MCF 10A (cell line): ENCODE measurements at regions not wholly inside any gene's neighbourhood (a gene's known extent, or its start where the extent isn't known, plus 50 kb on each side); places are given as distances from the start of the nearest gene placed in this dataset.

Experiments
- BruUV-seq: library from RNA; stranded (reverse); fragments of 400-500 nt; replicated peaks from 2 replicates; lab custom pipeline; 2021; lab: Mats Ljungman, UMichigan
- CTCF ChIA-PET: fragments of 300-600 bp; sonication (Branson Sonifier 250); formaldehyde crosslinking; extraction: SDS; loops from one replicate; lab custom pipeline; 2021; ENCODE audit warnings: antibody characterized with exemption, inconsistent platforms; lab: Yijun Ruan, JAX
- POLR2A ChIA-PET: fragments of 300-600, 350-650 bp; sonication (Branson Sonifier 250); formaldehyde crosslinking; extraction: SDS; loops from one replicate; lab custom pipeline; 2020; ENCODE audit warnings: antibody characterized with exemption, inconsistent platforms; lab: Yijun Ruan, JAX
- DNase-seq: peaks from one replicate; pipeline ENCODE4 v3.0.0-alpha.2; 2018; ENCODE audit not compliant: unreplicated experiment
- H3K27ac Mint-ChIP-seq: one replicate; pipeline ENCODE4 v1.8.0; 2022; ENCODE audit warnings: mild to moderate bottlenecking, low read depth, mixed read lengths; ENCODE audit not compliant: unreplicated experiment
- H3K27me3 Mint-ChIP-seq: one replicate; pipeline ENCODE4 v1.8.0; 2022; ENCODE audit warnings: mixed read lengths; ENCODE audit not compliant: insufficient read depth, unreplicated experiment
- H3K36me3 Mint-ChIP-seq: one replicate; pipeline ENCODE4 v1.8.0; 2022; ENCODE audit warnings: mild to moderate bottlenecking, moderate library complexity, mixed read lengths; ENCODE audit not compliant: insufficient read depth, unreplicated experiment
- H3K4me1 Mint-ChIP-seq: one replicate; pipeline ENCODE4 v1.8.0; 2022; ENCODE audit warnings: mixed read lengths; ENCODE audit not compliant: insufficient read depth, unreplicated experiment
- H3K4me3 Mint-ChIP-seq: one replicate; pipeline ENCODE4 v1.8.0; 2022; ENCODE audit warnings: mild to moderate bottlenecking, moderate library complexity, mixed read lengths; ENCODE audit not compliant: unreplicated experiment
- H3K9me3 Mint-ChIP-seq: one replicate; pipeline ENCODE4 v1.8.0; 2022; ENCODE audit warnings: mixed read lengths; ENCODE audit not compliant: unreplicated experiment
- intact Hi-C: fragments of 100-400 bp; cut with micrococcal nuclease; formaldehyde crosslinking; loops from 2 replicates; pipeline ENCODE4 v1.14.1; 2022
- TF ChIP-seq, protein P1 (sequence below): fragments of 200-600 bp; IDR thresholded peaks from one replicate; pipeline ENCODE4 v1.8.0; 2022; ENCODE audit warnings: antibody characterized with exemption, mild to moderate bottlenecking; ENCODE audit not compliant: unreplicated experiment

DNA sequence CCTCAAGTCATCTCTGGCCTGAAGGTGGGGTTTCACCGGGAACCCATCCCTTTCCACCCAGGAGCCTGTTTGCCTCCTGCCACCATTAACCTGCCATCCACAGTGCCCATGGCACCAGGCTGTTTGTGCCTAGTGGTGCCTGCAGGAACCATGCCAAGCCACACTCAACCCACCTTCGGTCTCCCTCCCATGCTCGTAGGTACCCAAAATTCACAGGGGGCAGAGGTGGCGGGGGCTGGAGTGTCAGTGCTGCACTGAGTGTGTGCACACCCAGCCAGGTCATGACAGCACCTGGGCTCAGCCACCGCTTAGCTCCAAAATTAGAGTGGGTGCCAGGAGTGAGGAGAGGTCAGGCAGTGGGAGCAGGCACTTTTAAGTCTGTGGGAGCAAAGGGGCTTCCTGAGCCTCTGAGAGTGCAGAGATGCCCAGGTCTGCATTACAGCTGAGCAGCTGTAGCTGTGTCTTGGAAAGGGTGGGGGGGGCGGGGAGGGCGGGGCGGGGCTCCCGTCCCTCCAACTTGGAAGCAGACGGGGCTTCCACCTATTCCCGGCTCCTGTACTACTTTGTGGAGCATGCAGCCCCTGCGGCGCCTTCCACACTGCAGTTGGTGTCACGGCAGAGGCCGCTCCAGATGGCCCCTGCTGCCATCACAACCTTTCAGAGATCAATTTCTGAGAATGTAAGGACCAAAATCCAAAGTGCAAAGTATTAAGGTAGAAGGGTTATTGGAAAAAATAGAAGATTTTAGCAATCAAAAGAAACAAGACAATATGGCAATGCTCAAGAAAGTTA lies 2396.8 kb upstream of the C9orf72 start:
- H3K9me3 Mint-ChIP-seq, result no peaks in the 10 kb centered on the region
- intact Hi-C loops, result no loop called here
- no TSS peak for BruUV-seq
- ChIA-PET POLR2A (no interaction called here), CTCF (interaction anchor here (1.4 kb wide), 1 partner anchor 11 kb away, joined by 3 read pairs; no protein-coding TSS in a partner anchor)
- H3K4me3 Mint-ChIP-seq, result no peak overlapping the region
- H3K4me1 Mint-ChIP-seq, result no peaks in the 10 kb centered on the region
- no peak overlapping the region for H3K27ac Mint-ChIP-seq
- H3K27me3 Mint-ChIP-seq, result no peaks in the 10 kb centered on the region
- TF ChIP-seq, protein P1, sequence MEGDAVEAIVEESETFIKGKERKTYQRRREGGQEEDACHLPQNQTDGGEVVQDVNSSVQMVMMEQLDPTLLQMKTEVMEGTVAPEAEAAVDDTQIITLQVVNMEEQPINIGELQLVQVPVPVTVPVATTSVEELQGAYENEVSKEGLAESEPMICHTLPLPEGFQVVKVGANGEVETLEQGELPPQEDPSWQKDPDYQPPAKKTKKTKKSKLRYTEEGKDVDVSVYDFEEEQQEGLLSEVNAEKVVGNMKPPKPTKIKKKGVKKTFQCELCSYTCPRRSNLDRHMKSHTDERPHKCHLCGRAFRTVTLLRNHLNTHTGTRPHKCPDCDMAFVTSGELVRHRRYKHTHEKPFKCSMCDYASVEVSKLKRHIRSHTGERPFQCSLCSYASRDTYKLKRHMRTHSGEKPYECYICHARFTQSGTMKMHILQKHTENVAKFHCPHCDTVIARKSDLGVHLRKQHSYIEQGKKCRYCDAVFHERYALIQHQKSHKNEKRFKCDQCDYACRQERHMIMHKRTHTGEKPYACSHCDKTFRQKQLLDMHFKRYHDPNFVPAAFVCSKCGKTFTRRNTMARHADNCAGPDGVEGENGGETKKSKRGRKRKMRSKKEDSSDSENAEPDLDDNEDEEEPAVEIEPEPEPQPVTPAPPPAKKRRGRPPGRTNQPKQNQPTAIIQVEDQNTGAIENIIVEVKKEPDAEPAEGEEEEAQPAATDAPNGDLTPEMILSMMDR, result no peak
- DNase-seq, result no peak
- no peaks in the 10 kb centered on the region for H3K36me3 Mint-ChIP-seq

DNA sequence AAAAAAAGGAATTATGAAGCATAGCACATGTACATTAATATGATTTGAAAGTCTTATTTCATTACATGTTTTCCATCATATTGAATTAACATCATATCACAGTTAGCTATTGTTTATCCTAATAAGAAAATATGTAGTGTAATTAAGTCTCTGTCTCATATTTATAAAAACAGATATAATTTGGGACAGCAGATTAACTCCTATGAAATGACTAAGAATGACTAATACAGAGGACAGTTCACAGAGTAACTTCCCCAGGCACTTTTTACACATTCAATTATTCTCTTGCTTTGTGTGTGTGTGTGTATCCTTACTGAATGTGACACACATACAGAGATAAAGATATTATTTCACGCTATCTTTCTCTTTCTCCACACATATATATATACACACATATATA lies 2400.9 kb upstream of the C9orf72 start:
- no peaks in the 10 kb centered on the region for H3K27me3 Mint-ChIP-seq
- CTCF ChIA-PET, result interaction anchor here (0.6 to 0.7 kb wide), 3 partner anchors 94 to 1347 kb away, joined by 3 to 4 read pairs (median 3); no protein-coding TSS in a partner anchor
- no TSS peak for BruUV-seq

DNA sequence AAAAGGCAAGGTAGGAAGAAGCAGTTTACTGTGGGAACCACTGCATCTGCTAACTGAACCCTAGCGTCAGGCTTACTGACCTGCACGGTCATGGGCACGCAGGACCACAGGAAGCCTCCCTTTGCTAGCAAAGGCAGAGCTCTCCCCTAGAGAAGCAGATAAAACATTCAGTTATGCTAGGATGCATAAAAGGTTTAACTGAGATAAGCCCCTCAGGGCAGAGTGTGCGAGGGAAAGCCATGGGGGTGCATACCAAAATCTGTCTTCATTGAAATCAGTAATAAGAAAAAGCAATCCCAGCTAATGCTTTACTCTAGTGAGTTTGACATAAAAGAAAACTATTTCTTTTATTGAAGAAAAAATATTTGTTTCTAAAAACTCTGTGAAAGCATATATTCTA lies 2403.7 kb upstream of the C9orf72 start:
- no peaks in the 10 kb centered on the region for H3K4me1 Mint-ChIP-seq
- no peaks in the 10 kb centered on the region for H3K36me3 Mint-ChIP-seq
- ChIA-PET CTCF (interaction anchor here (0.6 kb wide), 1 partner anchor 128 kb away, joined by 4 read pairs; no protein-coding TSS in a partner anchor), POLR2A (no interaction called here)
- TF ChIP-seq, protein P1, result no peak
- BruUV-seq, result no TSS peak
- H3K9me3 Mint-ChIP-seq, result no peaks in the 10 kb centered on the region
- DNase-seq, result no peak
- intact Hi-C loops, result no loop called here
- H3K4me3 Mint-ChIP-seq, result no peak overlapping the region
- no peak overlapping the region for H3K27ac Mint-ChIP-seq
- H3K27me3 Mint-ChIP-seq, result no peaks in the 10 kb centered on the region

More for the DNA sequence above, 2400.9 kb upstream of the C9orf72 start:
- POLR2A ChIA-PET, result no interaction called here
- H3K4me1 Mint-ChIP-seq, result no peaks in the 10 kb centered on the region
- intact Hi-C loops, result no loop called here
- H3K36me3 Mint-ChIP-seq, result no peaks in the 10 kb centered on the region
- no peak overlapping the region for H3K4me3 Mint-ChIP-seq
- no peak overlapping the region for H3K27ac Mint-ChIP-seq
- H3K9me3 Mint-ChIP-seq, result no peaks in the 10 kb centered on the region
- TF ChIP-seq, protein P1, result no peak
- no peak for DNase-seq

DNA sequence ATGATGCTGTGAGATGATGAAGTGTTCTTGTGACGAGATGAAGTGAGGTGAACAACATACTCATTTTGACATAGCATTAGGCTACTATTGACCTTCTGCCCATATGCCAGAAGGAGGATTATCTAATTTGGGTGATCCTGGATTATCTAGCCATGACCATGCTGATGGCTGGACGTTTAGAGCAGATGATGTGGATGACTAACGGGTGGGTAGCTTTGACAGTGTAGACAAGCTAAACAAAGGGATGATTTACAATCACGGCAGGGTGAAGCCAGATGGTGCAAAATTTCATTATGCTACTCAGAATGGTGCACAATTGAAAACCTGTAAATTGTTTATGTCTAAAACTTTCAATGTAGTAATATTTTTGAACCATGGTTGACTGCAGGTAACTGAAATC lies 2403.4 kb upstream of the ACO1 start:
- no TSS peak for BruUV-seq
- TF ChIP-seq, protein P1, result no peak
- Mint-ChIP-seq H3K27me3 (no peaks in the 10 kb centered on the region), H3K36me3 (no peaks in the 10 kb centered on the region), H3K4me1 (no peaks in the 10 kb centered on the region), H3K9me3 (no peaks in the 10 kb centered on the region), H3K4me3 (no peak overlapping the region), H3K27ac (no peak overlapping the region)
- intact Hi-C loops, result no loop called here
- no peak for DNase-seq
- ChIA-PET CTCF (no interaction called here), POLR2A (no interaction called here)
